HL-60 (cell line): ENCODE measurements at regions not wholly inside any gene's neighbourhood (a gene's known extent, or its start where the extent isn't known, plus 50 kb on each side); places are given as distances from the start of the nearest gene placed in this dataset.

Experiments
- CTCF ChIP-seq: IDR thresholded peaks from one replicate; pipeline ENCODE4 v1.5.1; 2011; ENCODE audit warnings: low read length, control low read depth, inconsistent platforms; ENCODE audit not compliant: insufficient read depth
- GABPA ChIP-seq: IDR thresholded peaks from 2 replicates; pipeline ENCODE4 v1.6.1; 2012; ENCODE audit warnings: low read depth
- POLR2AphosphoS5 ChIP-seq: IDR thresholded peaks from 2 replicates; pipeline ENCODE4 v1.6.1; 2012; ENCODE audit warnings: low read depth
- REST ChIP-seq: IDR thresholded peaks from 2 replicates; pipeline ENCODE4 v1.6.1; 2012; ENCODE audit warnings: low read depth; ENCODE audit not compliant: insufficient replicate concordance
- SPI1 ChIP-seq: IDR thresholded peaks from 2 replicates; pipeline ENCODE4 v1.6.1; 2012; ENCODE audit warnings: low read depth, mild to moderate bottlenecking, borderline replicate concordance

GRCh38 chr7:19293431-19293830 lies 148.2 kb upstream of the FERD3L start:
- no peak for TF ChIP-seq REST
- no peak for TF ChIP-seq CTCF
- TF ChIP-seq SPI1 = no peak
- no peak for TF ChIP-seq POLR2AphosphoS5
- TF ChIP-seq GABPA = no peak
